Fibroblast of lung (primary cell): ENCODE measurements at regions not wholly inside any gene's neighbourhood (a gene's known extent, or its start where the extent isn't known, plus 50 kb on each side); places are given as distances from the start of the nearest gene placed in this dataset.

ENCODE experiments used
- DNase-seq, 2 donors: peaks; one replicate each; pipeline versions ENCODE4 v3.0.0 to v3.0.0-alpha.2; 2010; ENCODE audit warnings: low read depth in 2 of 2
- H2AFZ ChIP-seq: 2 replicates; pipeline ENCODE4 v1.5.1; 2012; ENCODE audit warnings: low read length, control low read depth, inconsistent platforms
- H3K27ac ChIP-seq: 2 replicates; pipeline ENCODE4 v1.5.1; 2011; ENCODE audit warnings: low read length, control low read depth; ENCODE audit not compliant: insufficient read depth
- H3K27me3 ChIP-seq: 2 replicates; pipeline ENCODE4 v1.5.1; 2011; ENCODE audit warnings: mild to moderate bottlenecking, low read length; ENCODE audit not compliant: control insufficient read depth, insufficient read depth
- H3K36me3 ChIP-seq: 2 replicates; pipeline ENCODE4 v1.5.1; 2011; ENCODE audit warnings: low read length; ENCODE audit not compliant: control insufficient read depth, insufficient read depth
- H3K4me1 ChIP-seq: 2 replicates; pipeline ENCODE4 v1.5.1; 2011; ENCODE audit warnings: low read length; ENCODE audit not compliant: control insufficient read depth, insufficient read depth; ENCODE audit errors: extremely low read depth
- H3K4me2 ChIP-seq: 2 replicates; pipeline ENCODE4 v1.5.1; 2011; ENCODE audit warnings: low read length, control low read depth; ENCODE audit not compliant: insufficient read depth; ENCODE audit errors: extremely low read depth
- H3K4me3 ChIP-seq, 4 experiments: fragments of 200-600 bp in 1 of 4; sonication (generic) in 1 of 4; replicated peaks in 1 of 4; 2 replicates each; pipeline ENCODE4 v1.5.1; 2011 to 2016; ENCODE audit warnings: low read length in 4 of 4, low read depth in 3 of 4, mild to moderate bottlenecking in 3 of 4, control low read depth in 2 of 4, inconsistent platforms in 1 of 4, mixed read lengths in 1 of 4; ENCODE audit not compliant: insufficient read depth in 1 of 4; ENCODE audit errors: control extremely low read depth in 1 of 4
- H3K79me2 ChIP-seq: 2 replicates; pipeline ENCODE4 v1.5.1; 2012; ENCODE audit warnings: mild to moderate bottlenecking, low read length, inconsistent platforms; ENCODE audit not compliant: control insufficient read depth, insufficient read depth
- H3K9ac ChIP-seq: 2 replicates; pipeline ENCODE4 v1.5.1; 2011; ENCODE audit warnings: mild to moderate bottlenecking, low read length, control low read depth; ENCODE audit not compliant: insufficient read depth
- H3K9me3 ChIP-seq: 2 replicates; pipeline ENCODE4 v1.5.1; 2012; ENCODE audit warnings: low read depth, low read length; ENCODE audit not compliant: control insufficient read depth, insufficient read depth
- H4K20me1 ChIP-seq: 2 replicates; pipeline ENCODE4 v1.5.1; 2011; ENCODE audit warnings: low read length; ENCODE audit not compliant: control insufficient read depth, insufficient read depth; ENCODE audit errors: extremely low read depth
- EZH2 ChIP-seq: IDR thresholded peaks from 2 replicates; pipeline ENCODE4 v1.5.1; 2012; ENCODE audit warnings: low read length, control low read depth, mild to moderate bottlenecking; ENCODE audit errors: missing control alignments
- TF ChIP-seq, protein P1 (sequence below), 2 donors: IDR thresholded peaks in 1 of 2; conservative IDR thresholded peaks in 1 of 2; 1 replicate in 1 of 2; 2 replicates in 1 of 2; pipeline ENCODE4 v1.5.1; 2011 to 2012; ENCODE audit warnings: low read length in 2 of 2, control low read depth in 1 of 2, inconsistent platforms in 1 of 2, low read depth in 1 of 2, mild to moderate bottlenecking in 1 of 2

DNA sequence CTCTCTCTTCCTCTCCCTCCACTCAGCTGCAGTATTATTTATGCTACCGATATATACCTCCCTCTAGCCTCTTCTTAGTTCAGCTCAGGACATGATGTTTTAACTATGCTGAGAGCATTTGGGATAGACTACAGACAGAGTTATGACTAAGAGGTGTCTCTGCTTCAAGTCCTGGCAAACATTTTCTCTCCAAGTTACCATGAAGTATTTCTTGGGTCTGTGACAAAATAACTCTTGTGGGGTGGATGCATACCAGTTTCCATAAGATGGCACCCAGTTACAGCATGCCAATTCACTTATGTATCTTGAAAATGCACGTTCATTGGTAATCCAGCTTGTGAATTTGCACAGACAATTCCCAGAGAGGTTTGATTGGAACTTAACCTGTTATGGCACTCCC is 737.6 kb downstream of the SLC4A3 start:
- Histone ChIP-seq H4K20me1 (no peaks in the 10 kb centered on the region), H2AFZ (no peak overlapping the region), H3K9ac (no peak overlapping the region), H3K36me3 (no peaks in the 10 kb centered on the region), H3K4me1 (no peaks in the 10 kb centered on the region), H3K9me3 (no peaks in the 10 kb centered on the region), H3K4me2 (no peak overlapping the region), H3K4me3 (no peak overlapping the region), H3K27me3 (no peaks in the 10 kb centered on the region), H3K79me2 (no peaks in the 10 kb centered on the region), H3K27ac (no peak overlapping the region)
- TF ChIP-seq, protein P1, sequence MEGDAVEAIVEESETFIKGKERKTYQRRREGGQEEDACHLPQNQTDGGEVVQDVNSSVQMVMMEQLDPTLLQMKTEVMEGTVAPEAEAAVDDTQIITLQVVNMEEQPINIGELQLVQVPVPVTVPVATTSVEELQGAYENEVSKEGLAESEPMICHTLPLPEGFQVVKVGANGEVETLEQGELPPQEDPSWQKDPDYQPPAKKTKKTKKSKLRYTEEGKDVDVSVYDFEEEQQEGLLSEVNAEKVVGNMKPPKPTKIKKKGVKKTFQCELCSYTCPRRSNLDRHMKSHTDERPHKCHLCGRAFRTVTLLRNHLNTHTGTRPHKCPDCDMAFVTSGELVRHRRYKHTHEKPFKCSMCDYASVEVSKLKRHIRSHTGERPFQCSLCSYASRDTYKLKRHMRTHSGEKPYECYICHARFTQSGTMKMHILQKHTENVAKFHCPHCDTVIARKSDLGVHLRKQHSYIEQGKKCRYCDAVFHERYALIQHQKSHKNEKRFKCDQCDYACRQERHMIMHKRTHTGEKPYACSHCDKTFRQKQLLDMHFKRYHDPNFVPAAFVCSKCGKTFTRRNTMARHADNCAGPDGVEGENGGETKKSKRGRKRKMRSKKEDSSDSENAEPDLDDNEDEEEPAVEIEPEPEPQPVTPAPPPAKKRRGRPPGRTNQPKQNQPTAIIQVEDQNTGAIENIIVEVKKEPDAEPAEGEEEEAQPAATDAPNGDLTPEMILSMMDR (conservative IDR thresholded peaks at IDR 0.05 in 1 of 2, IDR thresholded peaks at IDR 0.05 in 1 of 2; ENCODE audit: low read depth in 1 of 2, low read length in 2 of 2) = no peak
- DNase-seq = peak in 1 of 2 donors; percentile 87

DNA sequence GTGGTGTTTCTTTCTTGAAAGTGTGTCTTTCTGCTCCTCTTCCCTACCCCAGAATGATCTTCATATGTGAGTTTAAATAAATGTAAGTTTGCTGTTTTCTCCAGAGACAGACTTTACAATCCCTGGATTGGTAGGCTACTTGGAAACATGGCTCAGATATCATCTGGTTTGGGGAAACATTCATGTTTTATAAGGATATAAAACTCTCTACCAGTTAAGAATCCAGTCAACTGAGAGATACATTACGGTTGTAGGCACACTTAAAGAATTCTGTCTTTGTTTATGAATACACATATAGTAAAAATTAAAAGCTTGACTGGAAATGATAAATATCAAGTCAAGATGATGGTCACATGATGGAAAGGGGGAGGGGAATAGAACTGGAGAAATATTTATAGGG is 739.3 kb downstream of the SLC4A3 start:
- Histone ChIP-seq H3K27ac (no peak overlapping the region), H3K9me3 (no peaks in the 10 kb centered on the region), H3K79me2 (no peaks in the 10 kb centered on the region), H3K4me2 (no peak overlapping the region), H3K4me3 (no peak overlapping the region), H3K9ac (no peak overlapping the region), H4K20me1 (no peaks in the 10 kb centered on the region), H2AFZ (no peak overlapping the region), H3K4me1 (no peaks in the 10 kb centered on the region), H3K36me3 (no peaks in the 10 kb centered on the region), H3K27me3 (no peaks in the 10 kb centered on the region)
- no peak for TF ChIP-seq EZH2
- TF ChIP-seq, protein P1 (conservative IDR thresholded peaks at IDR 0.05 in 1 of 2, IDR thresholded peaks at IDR 0.05 in 1 of 2; ENCODE audit: low read depth in 1 of 2, low read length in 2 of 2) = no peak
- no peak for DNase-seq

DNA sequence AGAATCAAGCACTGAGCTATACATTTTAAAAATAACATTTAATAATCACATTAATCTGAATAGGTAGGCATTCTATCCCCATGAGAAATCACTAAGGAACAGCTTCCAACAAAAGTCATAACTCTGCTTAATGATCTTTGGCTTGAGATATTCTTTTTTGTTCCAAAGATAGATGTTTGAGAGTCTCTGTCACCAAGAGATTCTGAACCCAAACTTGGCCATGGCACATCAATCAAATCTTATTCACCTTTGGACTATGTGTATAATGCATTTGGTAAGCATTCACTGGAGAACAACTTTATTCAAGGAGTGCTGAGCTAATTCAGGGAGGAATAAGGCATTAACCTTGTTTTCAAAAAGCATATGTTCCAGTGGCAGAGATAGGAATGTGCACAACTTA is 743.3 kb downstream of the SLC4A3 start:
- Histone ChIP-seq H3K9me3 (no peaks in the 10 kb centered on the region), H3K4me2 (no peak overlapping the region), H3K4me3 (no peak overlapping the region), H3K9ac (no peak overlapping the region), H3K36me3 (no peaks in the 10 kb centered on the region), H2AFZ (no peak overlapping the region), H4K20me1 (no peaks in the 10 kb centered on the region), H3K4me1 (no peaks in the 10 kb centered on the region), H3K79me2 (no peaks in the 10 kb centered on the region), H3K27me3 (no peaks in the 10 kb centered on the region), H3K27ac (no peak overlapping the region)
- peak in 1 of 2 donors; percentile 36 for DNase-seq
- TF ChIP-seq, protein P1 (conservative IDR thresholded peaks at IDR 0.05 in 1 of 2, IDR thresholded peaks at IDR 0.05 in 1 of 2; ENCODE audit: low read depth in 1 of 2, low read length in 2 of 2) = no peak
- TF ChIP-seq EZH2 = no peak
